ENCODE measurements at regions not wholly inside any gene's neighbourhood (a gene's known extent, or its start where the extent isn't known, plus 50 kb on each side); places are given as distances from the start of the nearest gene placed in this dataset.

- H3K27me3 ChIP-seq (ENCODE audit: insufficient read depth in 3 of 3, low read length in 2 of 3), result no peaks in the 10 kb centered on the region
- H3K4me1 ChIP-seq, result no peaks in the 10 kb centered on the region
- 45 to 50% (median 47%) methylated on average over 8 of the region's 8 CpGs for WGBS, 3 donors
- DNase-seq, result no peak
- H3K27ac ChIP-seq, result no peak overlapping the region
- intact Hi-C loops (cut with DNase I), result no loop called here
- no peak overlapping the region for H3K4me3 ChIP-seq
- no peaks in the 10 kb centered on the region for H3K9me3 ChIP-seq
- TF ChIP-seq CTCF (IDR thresholded peaks at IDR 0.05), result no peak
- no peaks in the 10 kb centered on the region for H3K36me3 ChIP-seq (ENCODE audit: insufficient read depth in 1 of 2, low read depth in 1 of 2)
- ATAC-seq, result no peak
Measured at GRCh38 chrX:6813836-6814370, 279.0 kb upstream of the VCX3A start.

GRCh38 chrX:6812087-6812486, 277.2 kb upstream of the VCX3A start:
- TF ChIP-seq CTCF (IDR thresholded peaks at IDR 0.05), result no peak
- H3K4me3 ChIP-seq, result no peak overlapping the region
- intact Hi-C loops (cut with DNase I), result no loop called here
- DNase-seq, result no peak
- ATAC-seq, result no peak
- H3K4me1 ChIP-seq, result no peaks in the 10 kb centered on the region
- 92 to 100% (median 95%) methylated on average over 1 of the region's 1 CpG for WGBS, 3 donors
- H3K27ac ChIP-seq, result no peak overlapping the region
- H3K36me3 ChIP-seq (ENCODE audit: insufficient read depth in 1 of 2, low read depth in 1 of 2), result no peaks in the 10 kb centered on the region
- no peaks in the 10 kb centered on the region for H3K27me3 ChIP-seq (ENCODE audit: insufficient read depth in 3 of 3, low read length in 2 of 3)
- H3K9me3 ChIP-seq, result no peaks in the 10 kb centered on the region

GRCh38 chrX:6810776-6811175, 275.9 kb upstream of the VCX3A start:
- Histone ChIP-seq H3K9me3 (no peaks in the 10 kb centered on the region), H3K4me1 (no peaks in the 10 kb centered on the region), H3K36me3 (ENCODE audit: insufficient read depth in 1 of 2, low read depth in 1 of 2) (no peaks in the 10 kb centered on the region), H3K4me3 (no peak overlapping the region), H3K27ac (no peak overlapping the region), H3K27me3 (ENCODE audit: insufficient read depth in 3 of 3, low read length in 2 of 3) (no peaks in the 10 kb centered on the region)
- intact Hi-C loops (cut with DNase I), result no loop called here
- DNase-seq, result no peak
- TF ChIP-seq CTCF (IDR thresholded peaks at IDR 0.05), result no peak
- WGBS, 3 donors, result 66 to 81% (median 72%) methylated on average over 2 of the region's 2 CpGs
- no peak for ATAC-seq

- intact Hi-C loops (cut with DNase I), result no loop called here
- 87 to 91% (median 87%) methylated on average over 6 of the region's 6 CpGs for WGBS, 3 donors
- DNase-seq, result no peak
- Histone ChIP-seq H3K27me3 (ENCODE audit: insufficient read depth in 3 of 3, low read length in 2 of 3) (no peaks in the 10 kb centered on the region), H3K4me3 (no peak overlapping the region), H3K4me1 (no peaks in the 10 kb centered on the region), H3K27ac (no peak overlapping the region), H3K9me3 (no peaks in the 10 kb centered on the region), H3K36me3 (ENCODE audit: insufficient read depth in 1 of 2, low read depth in 1 of 2) (no peaks in the 10 kb centered on the region)
- no peak for TF ChIP-seq CTCF (IDR thresholded peaks at IDR 0.05)
- ATAC-seq, result no peak
Measured at GRCh38 chrX:6803607-6804006, 268.7 kb upstream of the VCX3A start.

GRCh38 chrX:6793000-6793399, 258.1 kb upstream of the VCX3A start:
- Histone ChIP-seq H3K4me1 (no peaks in the 10 kb centered on the region), H3K36me3 (ENCODE audit: insufficient read depth in 1 of 2, low read depth in 1 of 2) (no peaks in the 10 kb centered on the region), H3K27ac (no peak overlapping the region), H3K9me3 (no peaks in the 10 kb centered on the region), H3K4me3 (no peak overlapping the region), H3K27me3 (ENCODE audit: insufficient read depth in 3 of 3, low read length in 2 of 3) (no peaks in the 10 kb centered on the region)
- no peak for ATAC-seq
- DNase-seq, result no peak
- intact Hi-C loops (cut with DNase I), result no loop called here
- no peak for TF ChIP-seq CTCF (IDR thresholded peaks at IDR 0.05)
- WGBS, 3 donors, result 89 to 98% (median 92%) methylated on average over 5 of the region's 5 CpGs
